A673 (cell line): ENCODE measurements at regions not wholly inside any gene's neighbourhood (a gene's known extent, or its start where the extent isn't known, plus 50 kb on each side); places are given as distances from the start of the nearest gene placed in this dataset.

Source experiments
- BruUV-seq: library from RNA; stranded (reverse); fragments of 400-500 nt; replicated peaks from 2 replicates; lab custom pipeline; 2021; lab: Mats Ljungman, UMichigan
- CTCF ChIA-PET: fragments of 300-600 bp; sonication (Branson Sonifier 250); formaldehyde crosslinking; loops from one replicate; lab custom pipeline; 2022; ENCODE audit warnings: antibody characterized with exemption; lab: Charles Lee
- POLR2A ChIA-PET: fragments of 300-600 bp; sonication (Branson Sonifier 250); formaldehyde crosslinking; loops from one replicate; lab custom pipeline; 2022; ENCODE audit warnings: antibody characterized with exemption; ENCODE audit not compliant: low non-redundant PET; lab: Charles Lee
- DNase-seq: peaks from one replicate; pipeline ENCODE4 v3.0.0-alpha.2; 2015; ENCODE audit warnings: low spot score
- H3K27ac ChIP-seq: fragments of 200-600 bp; sonication (generic); 2 replicates; pipeline ENCODE4 v1.5.1; 2016; ENCODE audit warnings: mixed run types, low read depth, mild to moderate bottlenecking, mixed read lengths, antibody characterized with exemption, low read length; ENCODE audit not compliant: poor library complexity, severe bottlenecking
- H3K27me3 ChIP-seq: fragments of 200-600 bp; sonication (generic); replicated peaks from 2 replicates; pipeline ENCODE4 v1.6.1; 2017; ENCODE audit warnings: mixed run types, low read depth, mild to moderate bottlenecking, mixed read lengths, antibody characterized with exemption, low read length; ENCODE audit not compliant: insufficient read depth, poor library complexity
- H3K36me3 ChIP-seq: fragments of 200-600 bp; sonication (generic); 2 replicates; pipeline ENCODE4 v1.6.1; 2016; ENCODE audit warnings: mixed run types, mild to moderate bottlenecking, mixed read lengths, antibody characterized with exemption, low read length; ENCODE audit not compliant: insufficient read depth, poor library complexity, severe bottlenecking
- H3K4me1 ChIP-seq: fragments of 200-600 bp; sonication (generic); 2 replicates; pipeline ENCODE4 v1.6.1; 2017; ENCODE audit warnings: mixed run types, mild to moderate bottlenecking, mixed read lengths, antibody characterized with exemption, low read length; ENCODE audit not compliant: insufficient read depth, poor library complexity, severe bottlenecking
- H3K4me3 ChIP-seq: fragments of 200-600 bp; sonication (generic); 2 replicates; pipeline ENCODE4 v1.5.1; 2016; ENCODE audit warnings: low read depth, mixed run types, mild to moderate bottlenecking, mixed read lengths, low read length; ENCODE audit not compliant: poor library complexity, severe bottlenecking
- H3K9me3 ChIP-seq: fragments of 200-600 bp; sonication (generic); 2 replicates; pipeline ENCODE4 v1.6.1; 2016; ENCODE audit warnings: mixed run types, low read depth, mild to moderate bottlenecking, mixed read lengths, antibody characterized with exemption, low read length; ENCODE audit not compliant: poor library complexity, severe bottlenecking
- EZH2 ChIP-seq: fragments of 200-600 bp; sonication (generic); IDR thresholded peaks from 2 replicates; pipeline ENCODE4 v1.6.1; 2017; ENCODE audit warnings: borderline replicate concordance, low read depth, mild to moderate bottlenecking, mixed read lengths, antibody characterized with exemption, low read length; ENCODE audit not compliant: poor library complexity, severe bottlenecking
- intact Hi-C: fragments of 100-400 bp; cut with micrococcal nuclease; formaldehyde crosslinking; loops from one replicate; pipeline ENCODE4 v1.10.0; 2022; ENCODE audit not compliant: unreplicated experiment
- TF ChIP-seq, protein P1 (sequence below): fragments of 300-800, 200-600 bp; sonication (generic); conservative IDR thresholded peaks from 2 replicates; pipeline ENCODE4 v1.5.1; 2017; ENCODE audit warnings: low read depth, mild to moderate bottlenecking, antibody characterized with exemption, low read length, moderate library complexity, mixed read lengths

DNA sequence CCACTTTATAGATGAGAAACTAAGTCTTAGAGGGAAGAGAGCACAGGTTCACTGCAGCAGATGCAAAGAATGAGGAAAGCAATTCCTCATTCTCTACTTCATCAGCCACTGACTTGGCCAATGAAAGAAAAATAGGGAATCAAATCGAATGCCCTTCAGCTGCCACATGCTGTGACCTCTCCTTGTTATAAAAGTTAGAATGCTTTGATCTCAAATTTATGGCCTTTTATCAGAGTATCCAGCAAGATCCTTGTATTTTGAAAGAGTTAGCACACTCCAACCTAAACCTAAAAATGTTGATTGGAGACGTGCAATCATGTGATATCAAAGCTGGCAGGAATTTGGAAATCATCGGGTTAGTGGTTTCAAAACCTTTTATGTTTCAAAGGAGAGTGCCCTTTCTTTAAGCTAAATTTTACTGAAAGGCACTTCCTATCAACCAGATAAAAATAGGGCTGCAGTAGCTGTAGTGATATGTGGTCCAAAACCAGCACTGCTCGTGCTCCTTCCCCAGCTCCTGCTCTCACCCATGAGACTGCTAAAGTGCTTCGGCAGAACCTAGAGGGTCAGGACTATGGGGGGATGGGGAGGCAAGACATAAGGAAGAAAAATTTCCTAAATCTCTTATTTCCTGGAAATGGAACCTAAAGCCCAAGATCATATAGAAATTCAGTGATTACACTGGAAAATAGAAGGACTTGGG lies 617.0 kb downstream of the PYDC2 start:
- no TSS peak for BruUV-seq
- ChIA-PET POLR2A (interaction anchor here (0.7 kb wide), 1 partner anchor 1249 kb away, joined by 3 read pairs; no protein-coding TSS in a partner anchor), CTCF (no interaction called here)
- Histone ChIP-seq H3K36me3 (no peaks in the 10 kb centered on the region), H3K27me3 (no peaks in the 10 kb centered on the region), H3K4me3 (no peak overlapping the region), H3K9me3 (no peaks in the 10 kb centered on the region), H3K27ac (no peak overlapping the region), H3K4me1 (no peaks in the 10 kb centered on the region)
- no peak for DNase-seq
- intact Hi-C loops: no loop called here
- no peak for TF ChIP-seq EZH2
- TF ChIP-seq, protein P1, sequence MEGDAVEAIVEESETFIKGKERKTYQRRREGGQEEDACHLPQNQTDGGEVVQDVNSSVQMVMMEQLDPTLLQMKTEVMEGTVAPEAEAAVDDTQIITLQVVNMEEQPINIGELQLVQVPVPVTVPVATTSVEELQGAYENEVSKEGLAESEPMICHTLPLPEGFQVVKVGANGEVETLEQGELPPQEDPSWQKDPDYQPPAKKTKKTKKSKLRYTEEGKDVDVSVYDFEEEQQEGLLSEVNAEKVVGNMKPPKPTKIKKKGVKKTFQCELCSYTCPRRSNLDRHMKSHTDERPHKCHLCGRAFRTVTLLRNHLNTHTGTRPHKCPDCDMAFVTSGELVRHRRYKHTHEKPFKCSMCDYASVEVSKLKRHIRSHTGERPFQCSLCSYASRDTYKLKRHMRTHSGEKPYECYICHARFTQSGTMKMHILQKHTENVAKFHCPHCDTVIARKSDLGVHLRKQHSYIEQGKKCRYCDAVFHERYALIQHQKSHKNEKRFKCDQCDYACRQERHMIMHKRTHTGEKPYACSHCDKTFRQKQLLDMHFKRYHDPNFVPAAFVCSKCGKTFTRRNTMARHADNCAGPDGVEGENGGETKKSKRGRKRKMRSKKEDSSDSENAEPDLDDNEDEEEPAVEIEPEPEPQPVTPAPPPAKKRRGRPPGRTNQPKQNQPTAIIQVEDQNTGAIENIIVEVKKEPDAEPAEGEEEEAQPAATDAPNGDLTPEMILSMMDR: no peak

DNA sequence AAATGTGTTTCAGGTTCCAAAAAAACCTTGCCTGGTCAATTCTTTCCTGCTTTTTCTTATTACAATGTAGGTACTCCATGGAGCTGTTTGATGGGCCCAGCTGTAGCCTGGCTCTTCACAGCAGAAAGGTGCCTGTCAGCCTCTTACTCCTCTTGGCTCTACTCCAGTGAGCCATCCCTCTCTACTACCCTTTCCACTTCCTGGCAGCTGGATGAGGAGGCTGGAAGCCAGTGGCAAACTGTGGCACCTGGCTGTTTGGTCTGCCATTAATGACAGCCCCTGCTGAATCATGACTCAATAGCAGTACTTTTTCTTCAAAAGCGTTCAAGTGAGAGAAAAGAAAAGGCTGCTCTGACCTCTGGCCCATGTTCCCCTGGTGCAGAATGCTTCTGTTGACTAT lies 618.1 kb downstream of the PYDC2 start:
- Histone ChIP-seq H3K27me3 (no peaks in the 10 kb centered on the region), H3K27ac (no peak overlapping the region), H3K9me3 (no peaks in the 10 kb centered on the region), H3K4me3 (no peak overlapping the region), H3K36me3 (no peaks in the 10 kb centered on the region), H3K4me1 (no peaks in the 10 kb centered on the region)
- POLR2A ChIA-PET: no interaction called here
- TF ChIP-seq, protein P1: no peak
- TF ChIP-seq EZH2: no peak
- no peak for DNase-seq
- intact Hi-C loops: no loop called here
- no TSS peak for BruUV-seq
- CTCF ChIA-PET: no interaction called here

DNA sequence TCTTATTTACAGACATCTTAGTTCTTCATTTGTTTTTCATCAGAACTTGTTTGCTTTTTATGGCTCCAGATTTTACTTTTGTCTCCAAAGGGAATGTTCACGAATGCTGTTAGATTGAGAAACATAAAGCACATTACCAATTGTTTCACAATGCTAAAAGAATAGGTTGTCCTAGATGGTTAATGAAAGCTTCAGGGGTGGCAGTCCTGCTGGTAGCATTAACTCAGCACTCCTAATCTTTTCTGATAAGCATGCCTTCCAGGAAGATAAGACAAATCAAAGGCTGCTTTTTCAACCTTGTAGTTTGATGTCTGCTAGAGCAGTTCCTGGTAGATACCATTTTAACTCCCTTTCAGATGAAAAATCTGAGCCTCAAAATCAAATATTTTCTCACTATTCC lies 619.4 kb downstream of the PYDC2 start:
- DNase-seq: no peak
- Histone ChIP-seq H3K4me3 (no peak overlapping the region), H3K36me3 (no peaks in the 10 kb centered on the region), H3K4me1 (no peaks in the 10 kb centered on the region), H3K27me3 (no peaks in the 10 kb centered on the region), H3K27ac (no peak overlapping the region), H3K9me3 (no peaks in the 10 kb centered on the region)
- intact Hi-C loops: no loop called here
- CTCF ChIA-PET: no interaction called here
- POLR2A ChIA-PET: no interaction called here
- TF ChIP-seq, protein P1: no peak
- no peak for TF ChIP-seq EZH2
- BruUV-seq: no TSS peak
